HEK293 (cell line): ENCODE measurements at regions not wholly inside any gene's neighbourhood (a gene's known extent, or its start where the extent isn't known, plus 50 kb on each side); places are given as distances from the start of the nearest gene placed in this dataset.

Source experiments
- CTCF ChIA-PET: fragments of 350-600 bp; formaldehyde crosslinking; extraction: SDS; loops from one replicate; lab custom pipeline; 2021; ENCODE audit warnings: antibody characterized with exemption; lab: Yijun Ruan, JAX
- POLR2A ChIA-PET: fragments of 300-600 bp; formaldehyde crosslinking; extraction: SDS; loops from one replicate; lab custom pipeline; 2020; ENCODE audit warnings: antibody characterized with exemption, inconsistent platforms; lab: Yijun Ruan, JAX
- H3K27ac ChIP-seq: fragments of 200-500 bp; sonication (Bioruptor generic); 2 replicates; pipeline ENCODE4 v1.5.1; 2014; ENCODE audit warnings: low read depth, low read length, control low read depth, inconsistent platforms; ENCODE audit errors: extremely low read depth
- H3K36me3 ChIP-seq, 2 experiments: fragments of 200-500 bp in 1 of 2; sonication (Bioruptor generic) in 1 of 2; 1 replicate in 1 of 2; 2 replicates in 1 of 2; pipeline ENCODE4 v1.5.1; 2014 to 2017; ENCODE audit warnings: inconsistent platforms in 2 of 2, low read length in 2 of 2; ENCODE audit not compliant: control insufficient read depth in 2 of 2, insufficient read depth in 1 of 2
- H3K4me1 ChIP-seq: fragments of 200-500 bp; sonication (Bioruptor generic); 2 replicates; pipeline ENCODE4 v1.5.1; 2014; ENCODE audit warnings: mild to moderate bottlenecking, low read length, inconsistent platforms; ENCODE audit not compliant: control insufficient read depth, insufficient read depth
- H3K4me3 ChIP-seq: 2 replicates; pipeline ENCODE4 v1.5.1; 2011; ENCODE audit warnings: low read depth, mild to moderate bottlenecking, control low read depth, low read length, moderate library complexity
- H3K9me3 ChIP-seq: fragments of 200-500 bp; sonication (Bioruptor generic); 2 replicates; pipeline ENCODE4 v1.5.1; 2014; ENCODE audit warnings: low read depth, low read length, inconsistent platforms; ENCODE audit not compliant: control insufficient read depth, insufficient read depth
- PRDM1 ChIP-seq: fragments of 450-650 bp; formaldehyde crosslinking; IDR thresholded peaks from 2 replicates; pipeline ENCODE4; 2016; ENCODE audit warnings: missing biosample characterization, missing genetic modification characterization
- TCF7L2 ChIP-seq: IDR thresholded peaks from 2 replicates; pipeline ENCODE4 v1.6.1; 2011; ENCODE audit warnings: low read depth, mild to moderate bottlenecking, inconsistent platforms, low read length, moderate library complexity, borderline replicate concordance
- ZBTB11 ChIP-seq: fragments of 450-650 bp; formaldehyde crosslinking; conservative IDR thresholded peaks from 2 replicates; pipeline ENCODE4 v1.5.1; 2016; ENCODE audit warnings: low read depth, missing biosample characterization, missing genetic modification characterization
- ZBTB17 ChIP-seq: fragments of 450-650 bp; formaldehyde crosslinking; IDR thresholded peaks from 2 replicates; pipeline ENCODE4 v1.5.1; 2016; ENCODE audit warnings: missing biosample characterization, missing genetic modification characterization
- ZNF175 ChIP-seq: fragments of 450-650 bp; formaldehyde crosslinking; IDR thresholded peaks from 2 replicates; pipeline ENCODE4 v1.5.1; 2016; ENCODE audit warnings: missing biosample characterization, missing genetic modification characterization
- ZNF214 ChIP-seq: fragments of 450-650 bp; formaldehyde crosslinking; IDR thresholded peaks from 2 replicates; pipeline ENCODE4 v1.5.1; 2017; ENCODE audit warnings: missing biosample characterization, mild to moderate bottlenecking, missing genetic modification characterization, borderline replicate concordance
- ZNF324 ChIP-seq: fragments of 450-650 bp; formaldehyde crosslinking; IDR thresholded peaks from 2 replicates; pipeline ENCODE4 v1.5.1; 2016; ENCODE audit warnings: missing biosample characterization, missing genetic modification characterization
- ZNF530 ChIP-seq: fragments of 450-650 bp; formaldehyde crosslinking; IDR thresholded peaks from 2 replicates; pipeline ENCODE4 v1.5.1; 2016; ENCODE audit warnings: low read depth, missing biosample characterization, missing genetic modification characterization
- ZNF600 ChIP-seq: fragments of 450-650 bp; formaldehyde crosslinking; IDR thresholded peaks from 2 replicates; pipeline ENCODE4 v1.5.1; 2016; ENCODE audit warnings: missing biosample characterization, missing genetic modification characterization
- ZNF610 ChIP-seq: fragments of 450-650 bp; formaldehyde crosslinking; IDR thresholded peaks from 2 replicates; pipeline ENCODE4 v1.5.1; 2016; ENCODE audit warnings: missing biosample characterization, missing genetic modification characterization, borderline replicate concordance
- ZNF660 ChIP-seq: fragments of 450-650 bp; IDR thresholded peaks from 2 replicates; pipeline ENCODE4 v1.5.1; 2018; ENCODE audit warnings: missing biosample characterization, mild to moderate bottlenecking, missing genetic modification characterization
- ZSCAN23 ChIP-seq: fragments of 450-650 bp; formaldehyde crosslinking; IDR thresholded peaks from 2 replicates; pipeline ENCODE4 v1.5.1; 2016; ENCODE audit warnings: missing biosample characterization, missing genetic modification characterization
- TF ChIP-seq, protein P1 (sequence below): fragments of 450-650 bp; formaldehyde crosslinking; IDR thresholded peaks from 2 replicates; pipeline ENCODE4 v1.5.1; 2017; ENCODE audit warnings: missing biosample characterization, missing genetic modification characterization
- TF ChIP-seq, protein P2 (sequence below): fragments of 450-650 bp; formaldehyde crosslinking; IDR thresholded peaks from 2 replicates; pipeline ENCODE4 v1.5.1; 2016; ENCODE audit warnings: missing biosample characterization, missing genetic modification characterization
- TF ChIP-seq, protein P3 (sequence below): fragments of 450-650 bp; formaldehyde crosslinking; IDR thresholded peaks from 2 replicates; pipeline ENCODE4 v1.5.1; 2016; ENCODE audit warnings: missing biosample characterization, missing genetic modification characterization
- TF ChIP-seq, protein P4 (sequence below): fragments of 450-650 bp; IDR thresholded peaks from 2 replicates; pipeline ENCODE4 v1.5.1; 2018; ENCODE audit warnings: missing biosample characterization, mild to moderate bottlenecking, missing genetic modification characterization

GRCh38 chr4:111618908-111619307, 526.3 kb upstream of the FAM241A start:
- TF ChIP-seq ZNF214, result no peak
- TF ChIP-seq, protein P1, sequence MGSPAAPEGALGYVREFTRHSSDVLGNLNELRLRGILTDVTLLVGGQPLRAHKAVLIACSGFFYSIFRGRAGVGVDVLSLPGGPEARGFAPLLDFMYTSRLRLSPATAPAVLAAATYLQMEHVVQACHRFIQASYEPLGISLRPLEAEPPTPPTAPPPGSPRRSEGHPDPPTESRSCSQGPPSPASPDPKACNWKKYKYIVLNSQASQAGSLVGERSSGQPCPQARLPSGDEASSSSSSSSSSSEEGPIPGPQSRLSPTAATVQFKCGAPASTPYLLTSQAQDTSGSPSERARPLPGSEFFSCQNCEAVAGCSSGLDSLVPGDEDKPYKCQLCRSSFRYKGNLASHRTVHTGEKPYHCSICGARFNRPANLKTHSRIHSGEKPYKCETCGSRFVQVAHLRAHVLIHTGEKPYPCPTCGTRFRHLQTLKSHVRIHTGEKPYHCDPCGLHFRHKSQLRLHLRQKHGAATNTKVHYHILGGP (tag by site-specific recombination), result no peak
- TF ChIP-seq ZNF175 (tag by site-specific recombination), result no peak
- TF ChIP-seq, protein P2, sequence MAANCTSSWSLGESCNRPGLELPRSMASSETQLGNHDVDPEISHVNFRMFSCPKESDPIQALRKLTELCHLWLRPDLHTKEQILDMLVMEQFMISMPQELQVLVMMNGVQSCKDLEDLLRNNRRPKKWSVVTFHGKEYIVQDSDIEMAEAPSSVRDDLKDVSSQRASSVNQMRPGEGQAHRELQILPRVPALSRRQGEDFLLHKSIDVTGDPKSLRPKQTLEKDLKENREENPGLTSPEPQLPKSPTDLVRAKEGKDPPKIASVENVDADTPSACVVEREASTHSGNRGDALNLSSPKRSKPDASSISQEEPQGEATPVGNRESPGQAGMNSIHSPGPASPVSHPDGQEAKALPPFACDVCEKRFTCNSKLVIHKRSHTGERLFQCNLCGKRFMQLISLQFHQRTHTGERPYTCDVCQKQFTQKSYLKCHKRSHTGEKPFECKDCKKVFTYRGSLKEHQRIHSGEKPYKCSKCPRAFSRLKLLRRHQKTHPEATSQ (tag by site-specific recombination), result no peak
- TF ChIP-seq ZSCAN23, result no peak
- TF ChIP-seq ZNF660 (tag by site-specific recombination), result peak; percentile 83
- peak; percentile 55; the same call in 1 of the 2 replicates for TF ChIP-seq ZBTB17 (tag by site-specific recombination)
- TF ChIP-seq ZNF610, result no peak
- TF ChIP-seq TCF7L2, result no peak
- no peak for TF ChIP-seq ZBTB11 (tag by site-specific recombination)
- TF ChIP-seq ZNF324 (tag by site-specific recombination), result no peak
- TF ChIP-seq PRDM1 (tag by site-specific recombination), result no peak
- TF ChIP-seq ZNF600 (tag by site-specific recombination), result no peak
- TF ChIP-seq ZNF530 (tag by site-specific recombination), result no peak
- TF ChIP-seq, protein P3, sequence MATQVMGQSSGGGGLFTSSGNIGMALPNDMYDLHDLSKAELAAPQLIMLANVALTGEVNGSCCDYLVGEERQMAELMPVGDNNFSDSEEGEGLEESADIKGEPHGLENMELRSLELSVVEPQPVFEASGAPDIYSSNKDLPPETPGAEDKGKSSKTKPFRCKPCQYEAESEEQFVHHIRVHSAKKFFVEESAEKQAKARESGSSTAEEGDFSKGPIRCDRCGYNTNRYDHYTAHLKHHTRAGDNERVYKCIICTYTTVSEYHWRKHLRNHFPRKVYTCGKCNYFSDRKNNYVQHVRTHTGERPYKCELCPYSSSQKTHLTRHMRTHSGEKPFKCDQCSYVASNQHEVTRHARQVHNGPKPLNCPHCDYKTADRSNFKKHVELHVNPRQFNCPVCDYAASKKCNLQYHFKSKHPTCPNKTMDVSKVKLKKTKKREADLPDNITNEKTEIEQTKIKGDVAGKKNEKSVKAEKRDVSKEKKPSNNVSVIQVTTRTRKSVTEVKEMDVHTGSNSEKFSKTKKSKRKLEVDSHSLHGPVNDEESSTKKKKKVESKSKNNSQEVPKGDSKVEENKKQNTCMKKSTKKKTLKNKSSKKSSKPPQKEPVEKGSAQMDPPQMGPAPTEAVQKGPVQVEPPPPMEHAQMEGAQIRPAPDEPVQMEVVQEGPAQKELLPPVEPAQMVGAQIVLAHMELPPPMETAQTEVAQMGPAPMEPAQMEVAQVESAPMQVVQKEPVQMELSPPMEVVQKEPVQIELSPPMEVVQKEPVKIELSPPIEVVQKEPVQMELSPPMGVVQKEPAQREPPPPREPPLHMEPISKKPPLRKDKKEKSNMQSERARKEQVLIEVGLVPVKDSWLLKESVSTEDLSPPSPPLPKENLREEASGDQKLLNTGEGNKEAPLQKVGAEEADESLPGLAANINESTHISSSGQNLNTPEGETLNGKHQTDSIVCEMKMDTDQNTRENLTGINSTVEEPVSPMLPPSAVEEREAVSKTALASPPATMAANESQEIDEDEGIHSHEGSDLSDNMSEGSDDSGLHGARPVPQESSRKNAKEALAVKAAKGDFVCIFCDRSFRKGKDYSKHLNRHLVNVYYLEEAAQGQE (tag by site-specific recombination), result no peak
- TF ChIP-seq, protein P4, sequence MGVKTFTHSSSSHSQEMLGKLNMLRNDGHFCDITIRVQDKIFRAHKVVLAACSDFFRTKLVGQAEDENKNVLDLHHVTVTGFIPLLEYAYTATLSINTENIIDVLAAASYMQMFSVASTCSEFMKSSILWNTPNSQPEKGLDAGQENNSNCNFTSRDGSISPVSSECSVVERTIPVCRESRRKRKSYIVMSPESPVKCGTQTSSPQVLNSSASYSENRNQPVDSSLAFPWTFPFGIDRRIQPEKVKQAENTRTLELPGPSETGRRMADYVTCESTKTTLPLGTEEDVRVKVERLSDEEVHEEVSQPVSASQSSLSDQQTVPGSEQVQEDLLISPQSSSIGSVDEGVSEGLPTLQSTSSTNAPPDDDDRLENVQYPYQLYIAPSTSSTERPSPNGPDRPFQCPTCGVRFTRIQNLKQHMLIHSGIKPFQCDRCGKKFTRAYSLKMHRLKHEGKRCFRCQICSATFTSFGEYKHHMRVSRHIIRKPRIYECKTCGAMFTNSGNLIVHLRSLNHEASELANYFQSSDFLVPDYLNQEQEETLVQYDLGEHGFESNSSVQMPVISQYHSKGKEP (tag by site-specific recombination), result no peak
- Histone ChIP-seq H3K36me3 (no peaks in the 10 kb centered on the region), H3K9me3 (no peaks in the 10 kb centered on the region), H3K4me3 (no peak overlapping the region), H3K27ac (no peak overlapping the region), H3K4me1 (no peaks in the 10 kb centered on the region)
- POLR2A ChIA-PET, result no interaction called here
- CTCF ChIA-PET, result interaction anchor here (0.6 kb wide), 1 partner anchor 235 kb away, joined by 4 read pairs; no protein-coding TSS in a partner anchor
